Neural cell (in vitro differentiated cells): ENCODE measurements at regions not wholly inside any gene's neighbourhood (a gene's known extent, or its start where the extent isn't known, plus 50 kb on each side); places are given as distances from the start of the nearest gene placed in this dataset.
"Not testable (repeated sequence)": the region's sequence is repeated elsewhere in the genome, so short reads cannot be mapped to it uniquely, and the experiment has no call there.

ENCODE experiments used
- H2AFZ ChIP-seq: fragments of 200-600, 300-800 bp; sonication (generic), shearing (Covaris generic); 2 replicates; pipeline ENCODE4 v1.6.0; 2014; ENCODE audit warnings: low read depth, mild to moderate bottlenecking, antibody characterized with exemption, low read length, moderate library complexity
- H3F3A ChIP-seq: fragments of 200-600 bp; shearing (Covaris generic); 2 replicates; pipeline ENCODE4 v1.6.1; 2016; ENCODE audit warnings: mild to moderate bottlenecking, moderate library complexity, mixed read lengths, antibody characterized with exemption, low read length; ENCODE audit not compliant: insufficient read depth, poor library complexity, severe bottlenecking
- H3K27ac ChIP-seq: fragments of 200-600, 300-800 bp; sonication (generic), shearing (Covaris generic); 2 replicates; pipeline ENCODE4 v1.5.1; 2014; ENCODE audit warnings: mild to moderate bottlenecking, low read length, moderate library complexity
- H3K27me3 ChIP-seq: fragments of 300-800, 200-600 bp; sonication (generic), shearing (Covaris generic); 2 replicates; pipeline ENCODE4 v1.6.0; 2014; ENCODE audit warnings: mild to moderate bottlenecking, low read depth, low read length, moderate library complexity; ENCODE audit not compliant: insufficient read depth
- H3K36me3 ChIP-seq: fragments of 300-800, 200-600 bp; sonication (generic), shearing (Covaris generic); 2 replicates; pipeline ENCODE4 v1.5.1; 2014; ENCODE audit warnings: mild to moderate bottlenecking, antibody characterized with exemption, low read length, moderate library complexity; ENCODE audit not compliant: insufficient read depth
- H3K4me2 ChIP-seq: fragments of 300-800, 200-600 bp; sonication (generic), shearing (Covaris generic); 2 replicates; pipeline ENCODE4 v1.6.0; 2014; ENCODE audit warnings: mild to moderate bottlenecking, low read length
- H3K4me3 ChIP-seq: fragments of 300-800, 200-600 bp; sonication (generic), shearing (Covaris generic); 2 replicates; pipeline ENCODE4 v1.5.1; 2014; ENCODE audit warnings: mild to moderate bottlenecking, low read length, moderate library complexity
- H3K79me2 ChIP-seq: fragments of 200-600 bp; shearing (Covaris generic); replicated peaks from 2 replicates; pipeline ENCODE4 v1.6.0; 2014; ENCODE audit warnings: mild to moderate bottlenecking, low read length, moderate library complexity; ENCODE audit not compliant: insufficient read depth
- H3K9ac ChIP-seq: fragments of 300-800, 200-600 bp; sonication (generic), shearing (Covaris generic); 2 replicates; pipeline ENCODE4 v1.6.1; 2016; ENCODE audit warnings: mild to moderate bottlenecking, low read length, mixed read lengths
- H3K9me2 ChIP-seq: fragments of 200-600 bp; shearing (Covaris generic); 2 replicates; pipeline ENCODE4 v1.6.1; 2016; ENCODE audit warnings: mild to moderate bottlenecking, low read length, mixed read lengths; ENCODE audit not compliant: insufficient read depth
- H3K9me3 ChIP-seq: fragments of 200-600, 300-800 bp; sonication (generic), shearing (Covaris generic); 2 replicates; pipeline ENCODE4 v1.6.1; 2016; ENCODE audit warnings: mild to moderate bottlenecking, mixed run types, low read length, moderate library complexity, mixed read lengths
- H4K20me1 ChIP-seq: fragments of 200-600 bp; shearing (Covaris generic); 2 replicates; pipeline ENCODE4 v1.6.1; 2016; ENCODE audit warnings: mild to moderate bottlenecking, mixed run types; ENCODE audit not compliant: insufficient read depth
- EP300 ChIP-seq: fragments of 450-650 bp; conservative IDR thresholded peaks from 2 replicates; pipeline ENCODE4 v1.6.1; 2014; ENCODE audit warnings: antibody characterized with exemption, mild to moderate bottlenecking, moderate library complexity; ENCODE audit not compliant: poor library complexity, severe bottlenecking
- EZH2 ChIP-seq: fragments of 200-600, 300-800 bp; shearing (Covaris generic), sonication (generic); IDR thresholded peaks from 2 replicates; pipeline ENCODE4 v1.6.1; 2014; ENCODE audit warnings: antibody characterized with exemption, low read length, borderline replicate concordance, mild to moderate bottlenecking; ENCODE audit not compliant: insufficient read depth, poor library complexity, severe bottlenecking
- MXI1 ChIP-seq: fragments of 450-650 bp; conservative IDR thresholded peaks from 2 replicates; pipeline ENCODE4 v1.6.1; 2014; ENCODE audit warnings: antibody characterized with exemption, mild to moderate bottlenecking; ENCODE audit not compliant: poor library complexity, severe bottlenecking
- POLR2AphosphoS5 ChIP-seq: IDR thresholded peaks from 2 replicates; pipeline ENCODE4 v1.6.1; 2012
- RAD21 ChIP-seq: fragments of 450-650 bp; conservative IDR thresholded peaks from 2 replicates; pipeline ENCODE4 v1.6.1; 2014; ENCODE audit warnings: antibody characterized with exemption, mild to moderate bottlenecking, moderate library complexity
- SMC3 ChIP-seq: fragments of 450-650 bp; conservative IDR thresholded peaks from 2 replicates; pipeline ENCODE4 v1.6.1; 2014; ENCODE audit warnings: antibody characterized with exemption, mild to moderate bottlenecking, moderate library complexity; ENCODE audit not compliant: poor library complexity
- TAF1 ChIP-seq: IDR thresholded peaks from 2 replicates; pipeline ENCODE4 v1.6.1; 2012; ENCODE audit warnings: low read depth
- TF ChIP-seq, protein P1 (sequence below): IDR thresholded peaks from 2 replicates; pipeline ENCODE4 v1.6.1; 2012; ENCODE audit warnings: borderline replicate concordance
- TF ChIP-seq, protein P2 (sequence below): fragments of 450-650 bp; IDR thresholded peaks from 2 replicates; pipeline ENCODE4 v1.5.1; 2014; ENCODE audit warnings: antibody characterized with exemption, mild to moderate bottlenecking, moderate library complexity; ENCODE audit not compliant: poor library complexity, severe bottlenecking

DNA sequence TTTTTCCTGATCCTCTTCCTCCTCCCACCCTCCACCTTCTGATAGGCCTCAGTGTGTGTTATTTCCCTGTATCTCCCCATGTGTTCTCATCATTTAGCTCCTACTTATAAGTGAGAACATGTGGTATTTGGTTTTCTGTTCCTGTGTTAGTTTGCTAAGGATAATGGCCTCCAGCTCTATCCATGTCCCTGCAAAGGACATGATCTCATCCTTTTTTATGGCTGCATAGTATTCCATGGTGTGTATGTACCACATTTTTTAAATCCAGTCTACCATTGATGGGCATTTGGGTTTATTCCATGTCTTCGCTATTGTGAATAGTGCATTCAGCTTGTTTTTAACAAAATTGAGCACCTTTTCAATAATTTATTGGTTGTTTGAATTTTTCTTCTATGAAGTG lies 130.8 kb upstream of the ARHGAP20 start:
- not testable (repeated sequence) for H2AFZ ChIP-seq, H3K4me3 ChIP-seq, H3F3A ChIP-seq, H3K27ac ChIP-seq, H3K9ac ChIP-seq, H3K36me3 ChIP-seq, H4K20me1 ChIP-seq, H3K9me3 ChIP-seq, H3K27me3 ChIP-seq, H3K4me2 ChIP-seq, H3K79me2 ChIP-seq, H3K9me2 ChIP-seq

DNA sequence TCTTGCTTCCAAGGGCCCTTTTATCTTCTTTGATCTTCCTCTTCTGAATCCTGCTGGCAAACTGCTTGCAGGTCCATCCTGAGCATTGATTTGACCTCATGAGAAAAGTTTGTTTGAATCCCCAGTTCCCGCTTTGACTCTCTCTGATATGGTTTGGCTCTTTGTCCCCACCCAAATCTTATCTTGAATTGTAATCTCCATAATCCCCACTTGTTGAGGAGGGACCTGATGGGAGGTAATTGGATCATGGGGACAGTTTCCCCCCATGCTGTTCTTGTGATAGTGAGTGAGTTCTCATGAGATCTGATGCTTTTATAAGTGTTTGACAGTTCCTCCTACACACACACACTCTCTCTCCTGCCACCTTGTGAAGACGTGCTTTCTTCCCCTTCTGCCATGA lies 126.6 kb upstream of the ARHGAP20 start:
- Histone ChIP-seq H3F3A (no peaks in the 10 kb centered on the region), H3K4me3 (no peak overlapping the region), H2AFZ (no peak overlapping the region), H3K9me3 (no peaks in the 10 kb centered on the region), H4K20me1 (no peaks in the 10 kb centered on the region), H3K36me3 (no peaks in the 10 kb centered on the region), H3K27ac (no peak overlapping the region), H3K4me2 (no peak overlapping the region), H3K9me2 (no peaks in the 10 kb centered on the region), H3K79me2 (no peaks in the 10 kb centered on the region), H3K9ac (no peak overlapping the region), H3K27me3 (no peaks in the 10 kb centered on the region)
- TF ChIP-seq, protein P1, sequence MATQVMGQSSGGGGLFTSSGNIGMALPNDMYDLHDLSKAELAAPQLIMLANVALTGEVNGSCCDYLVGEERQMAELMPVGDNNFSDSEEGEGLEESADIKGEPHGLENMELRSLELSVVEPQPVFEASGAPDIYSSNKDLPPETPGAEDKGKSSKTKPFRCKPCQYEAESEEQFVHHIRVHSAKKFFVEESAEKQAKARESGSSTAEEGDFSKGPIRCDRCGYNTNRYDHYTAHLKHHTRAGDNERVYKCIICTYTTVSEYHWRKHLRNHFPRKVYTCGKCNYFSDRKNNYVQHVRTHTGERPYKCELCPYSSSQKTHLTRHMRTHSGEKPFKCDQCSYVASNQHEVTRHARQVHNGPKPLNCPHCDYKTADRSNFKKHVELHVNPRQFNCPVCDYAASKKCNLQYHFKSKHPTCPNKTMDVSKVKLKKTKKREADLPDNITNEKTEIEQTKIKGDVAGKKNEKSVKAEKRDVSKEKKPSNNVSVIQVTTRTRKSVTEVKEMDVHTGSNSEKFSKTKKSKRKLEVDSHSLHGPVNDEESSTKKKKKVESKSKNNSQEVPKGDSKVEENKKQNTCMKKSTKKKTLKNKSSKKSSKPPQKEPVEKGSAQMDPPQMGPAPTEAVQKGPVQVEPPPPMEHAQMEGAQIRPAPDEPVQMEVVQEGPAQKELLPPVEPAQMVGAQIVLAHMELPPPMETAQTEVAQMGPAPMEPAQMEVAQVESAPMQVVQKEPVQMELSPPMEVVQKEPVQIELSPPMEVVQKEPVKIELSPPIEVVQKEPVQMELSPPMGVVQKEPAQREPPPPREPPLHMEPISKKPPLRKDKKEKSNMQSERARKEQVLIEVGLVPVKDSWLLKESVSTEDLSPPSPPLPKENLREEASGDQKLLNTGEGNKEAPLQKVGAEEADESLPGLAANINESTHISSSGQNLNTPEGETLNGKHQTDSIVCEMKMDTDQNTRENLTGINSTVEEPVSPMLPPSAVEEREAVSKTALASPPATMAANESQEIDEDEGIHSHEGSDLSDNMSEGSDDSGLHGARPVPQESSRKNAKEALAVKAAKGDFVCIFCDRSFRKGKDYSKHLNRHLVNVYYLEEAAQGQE: no peak
- TF ChIP-seq EP300 (no peak), SMC3 (no peak), RAD21 (no peak), POLR2AphosphoS5 (no peak), TAF1 (no peak), MXI1 (no peak), EZH2 (no peak)
- TF ChIP-seq, protein P2, sequence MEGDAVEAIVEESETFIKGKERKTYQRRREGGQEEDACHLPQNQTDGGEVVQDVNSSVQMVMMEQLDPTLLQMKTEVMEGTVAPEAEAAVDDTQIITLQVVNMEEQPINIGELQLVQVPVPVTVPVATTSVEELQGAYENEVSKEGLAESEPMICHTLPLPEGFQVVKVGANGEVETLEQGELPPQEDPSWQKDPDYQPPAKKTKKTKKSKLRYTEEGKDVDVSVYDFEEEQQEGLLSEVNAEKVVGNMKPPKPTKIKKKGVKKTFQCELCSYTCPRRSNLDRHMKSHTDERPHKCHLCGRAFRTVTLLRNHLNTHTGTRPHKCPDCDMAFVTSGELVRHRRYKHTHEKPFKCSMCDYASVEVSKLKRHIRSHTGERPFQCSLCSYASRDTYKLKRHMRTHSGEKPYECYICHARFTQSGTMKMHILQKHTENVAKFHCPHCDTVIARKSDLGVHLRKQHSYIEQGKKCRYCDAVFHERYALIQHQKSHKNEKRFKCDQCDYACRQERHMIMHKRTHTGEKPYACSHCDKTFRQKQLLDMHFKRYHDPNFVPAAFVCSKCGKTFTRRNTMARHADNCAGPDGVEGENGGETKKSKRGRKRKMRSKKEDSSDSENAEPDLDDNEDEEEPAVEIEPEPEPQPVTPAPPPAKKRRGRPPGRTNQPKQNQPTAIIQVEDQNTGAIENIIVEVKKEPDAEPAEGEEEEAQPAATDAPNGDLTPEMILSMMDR: no peak

DNA sequence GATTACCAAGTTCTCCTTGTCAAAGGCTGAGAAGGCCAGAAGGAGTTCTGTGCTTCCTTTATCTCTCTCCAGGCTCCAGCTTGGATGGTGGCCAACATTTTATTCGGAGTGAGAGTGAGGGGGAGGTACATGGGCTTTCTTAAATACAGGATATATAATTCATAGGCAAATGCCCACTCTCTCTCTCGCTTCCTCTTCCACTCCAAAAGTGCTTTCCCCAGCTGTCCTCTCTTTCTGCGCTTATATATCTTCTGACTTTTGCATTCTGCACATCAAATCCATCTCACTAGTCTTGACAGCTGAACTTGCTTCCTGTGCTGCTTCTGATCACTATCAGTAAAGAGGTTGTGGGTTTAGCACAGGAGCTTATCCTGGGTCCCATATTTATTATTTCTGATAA lies 125.4 kb upstream of the ARHGAP20 start:
- Histone ChIP-seq H3K9me2 (no peaks in the 10 kb centered on the region), H3K27me3 (no peaks in the 10 kb centered on the region), H3F3A (no peaks in the 10 kb centered on the region), H2AFZ (no peak overlapping the region), H3K9ac (no peak overlapping the region), H4K20me1 (no peaks in the 10 kb centered on the region), H3K36me3 (no peaks in the 10 kb centered on the region), H3K9me3 (no peaks in the 10 kb centered on the region), H3K27ac (no peak overlapping the region), H3K4me3 (no peak overlapping the region), H3K79me2 (no peaks in the 10 kb centered on the region), H3K4me2 (no peak overlapping the region)
- no peak for TF ChIP-seq EP300
- no peak for TF ChIP-seq RAD21
- TF ChIP-seq TAF1: no peak
- no peak for TF ChIP-seq EZH2
- TF ChIP-seq POLR2AphosphoS5: no peak
- TF ChIP-seq, protein P1: no peak
- TF ChIP-seq, protein P2: no peak
- no peak for TF ChIP-seq SMC3
- TF ChIP-seq MXI1: no peak
